Peyer's patch (tissue), 4 donors: ENCODE measurements at regions not wholly inside any gene's neighbourhood (a gene's known extent, or its start where the extent isn't known, plus 50 kb on each side); places are given as distances from the start of the nearest gene placed in this dataset.

Source experiments
- CTCF ChIP-seq, 6 experiments: fragments of 450-650 bp in 4 of 6; fragments of 200-600 bp in 2 of 6; sonication (generic) in 1 of 6; IDR thresholded peaks; one replicate each; pipeline ENCODE4 v1.5.1; 2017 to 2019; ENCODE audit warnings: antibody characterized with exemption in 6 of 6, mild to moderate bottlenecking in 3 of 6, moderate library complexity in 1 of 6
- POLR2A ChIP-seq, 2 donors: fragments of 450-650 bp; IDR thresholded peaks; one replicate each; pipeline ENCODE4 v1.5.1; 2017; ENCODE audit warnings: antibody characterized with exemption in 2 of 2, mild to moderate bottlenecking in 2 of 2, moderate library complexity in 2 of 2

- no peak for TF ChIP-seq POLR2A (IDR thresholded peaks at IDR 0.05)
- TF ChIP-seq CTCF (IDR thresholded peaks at IDR 0.05): no peak
These were observed 181.1 kb downstream of the YTHDC2 start for GRCh38 chr5:113694576-113694975.
